Right atrium auricular region (tissue), 2 donors: ENCODE measurements at regions not wholly inside any gene's neighbourhood (a gene's known extent, or its start where the extent isn't known, plus 50 kb on each side); places are given as distances from the start of the nearest gene placed in this dataset.
"Not testable (repeated sequence)": the region's sequence is repeated elsewhere in the genome, so short reads cannot be mapped to it uniquely, and the experiment has no call there.

Source experiments
- DNase-seq: peaks from one replicate; pipeline ENCODE4 v3.0.0-alpha.2; 2019; ENCODE audit warnings: low spot score
- H3K27ac ChIP-seq, 2 donors: fragments of 200-600 bp; sonication (generic); 1 replicate in 1 of 2; 2 replicates in 1 of 2; pipeline ENCODE4 v1.5.1; 2016 to 2019
- H3K27me3 ChIP-seq, 2 donors: fragments of 200-600 bp; sonication (generic); one replicate each; pipeline versions ENCODE4 v1.5.1 to v1.6.0; 2017 to 2019
- H3K36me3 ChIP-seq: fragments of 200-600 bp; sonication (generic); one replicate; pipeline ENCODE4 v1.5.1; 2016
- H3K4me1 ChIP-seq, 2 donors: fragments of 200-600 bp; sonication (generic); one replicate each; pipeline versions ENCODE4 v1.5.1 to v1.6.0; 2017 to 2019
- H3K4me3 ChIP-seq, 2 donors: fragments of 200-600 bp; sonication (generic); 1 replicate in 1 of 2; 2 replicates in 1 of 2; pipeline ENCODE4 v1.5.1; 2017 to 2019; ENCODE audit warnings: mild to moderate bottlenecking in 1 of 2, moderate library complexity in 1 of 2
- H3K9me3 ChIP-seq, 2 donors: fragments of 200-600 bp; sonication (generic); one replicate each; pipeline ENCODE4 v1.5.1; 2019
- CTCF ChIP-seq, 2 donors: fragments of 200-600 bp; sonication (generic); IDR thresholded peaks; one replicate each; pipeline ENCODE4 v1.5.1; 2019; ENCODE audit warnings: antibody characterized with exemption in 2 of 2

DNA sequence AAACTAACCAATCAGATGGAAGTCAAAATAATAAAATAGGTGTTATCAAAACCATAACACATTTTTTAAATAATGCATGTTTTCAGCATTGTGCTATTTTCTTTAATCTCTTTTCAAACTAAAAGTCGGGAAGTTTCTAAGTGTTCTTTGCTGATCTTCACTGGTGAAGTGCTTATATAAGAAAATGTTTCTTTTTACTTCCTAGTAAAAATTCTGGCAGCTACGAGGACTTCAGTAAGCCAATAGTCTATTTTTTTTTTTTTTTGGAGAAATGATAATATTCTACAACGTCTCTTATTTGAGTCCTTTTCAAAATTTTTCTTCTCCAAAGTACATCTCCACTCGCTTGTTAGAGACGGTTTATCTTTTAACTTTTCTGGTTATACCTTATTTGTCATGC is 448.0 kb downstream of the SLC6A15 start:
- H3K36me3 ChIP-seq: no peaks in the 10 kb centered on the region

DNA sequence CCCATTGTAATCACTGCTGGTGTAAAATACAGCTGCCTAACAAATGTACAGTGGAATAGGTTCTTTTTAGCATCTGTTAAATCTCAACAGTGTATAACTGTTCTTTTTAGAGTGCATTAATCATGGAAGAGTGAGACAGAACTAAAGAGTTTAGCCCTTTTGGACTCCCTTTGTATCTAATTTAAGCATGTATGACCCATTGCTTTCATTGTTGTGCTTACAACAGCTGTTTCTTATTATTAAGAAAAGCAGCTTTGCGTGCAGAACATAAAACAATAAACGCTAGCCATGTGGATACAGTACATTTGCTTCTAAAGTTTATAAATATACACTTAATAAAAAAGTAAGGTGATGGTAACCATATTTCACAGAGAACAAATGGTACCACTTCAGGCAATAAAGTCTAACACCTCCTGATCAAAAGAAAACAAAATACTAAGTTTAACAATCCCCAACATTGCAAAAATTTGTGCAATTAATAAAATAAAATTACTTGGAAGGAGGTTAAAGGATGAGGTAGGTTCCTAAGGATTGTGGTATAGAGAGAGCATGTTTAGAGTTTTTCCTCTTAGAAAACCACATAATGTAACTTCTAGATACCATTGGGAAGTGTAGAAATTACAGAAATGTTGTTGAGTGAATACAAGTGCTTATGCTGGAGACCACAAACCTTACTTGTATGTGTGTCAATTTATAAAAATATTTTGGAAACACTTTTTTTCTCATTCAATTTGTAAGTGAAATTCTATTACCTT is 448.7 kb downstream of the SLC6A15 start:
- H3K36me3 ChIP-seq: no peaks in the 10 kb centered on the region
- no peak overlapping the region for H3K4me3 ChIP-seq
- H3K4me1 ChIP-seq: no peaks in the 10 kb centered on the region
- no peak overlapping the region for H3K27ac ChIP-seq
- DNase-seq: no peak
- H3K27me3 ChIP-seq: no peaks in the 10 kb centered on the region
- no peaks in the 10 kb centered on the region for H3K9me3 ChIP-seq
- no peak for TF ChIP-seq CTCF (IDR thresholded peaks at IDR 0.05)

More for the DNA sequence above, 448.0 kb downstream of the SLC6A15 start:
- no peak for TF ChIP-seq CTCF (IDR thresholded peaks at IDR 0.05)
- Histone ChIP-seq H3K27me3 (no peaks in the 10 kb centered on the region), H3K9me3 (no peaks in the 10 kb centered on the region), H3K4me3 (no peak overlapping the region), H3K27ac (no peak overlapping the region), H3K4me1 (no peaks in the 10 kb centered on the region)
- DNase-seq: no peak

GRCh38 chr12:84455598-84455997 is 457.0 kb downstream of the SLC6A15 start:
- H3K36me3 ChIP-seq: no peaks in the 10 kb centered on the region
- no peak for DNase-seq
- H3K4me1 ChIP-seq: no peaks in the 10 kb centered on the region
- H3K4me3 ChIP-seq: no peak overlapping the region
- no peaks in the 10 kb centered on the region for H3K27me3 ChIP-seq
- no peak overlapping the region for H3K27ac ChIP-seq
- TF ChIP-seq CTCF (IDR thresholded peaks at IDR 0.05): no peak
- H3K9me3 ChIP-seq: no peaks in the 10 kb centered on the region

GRCh38 chr12:84446478-84446877 is 466.1 kb downstream of the SLC6A15 start:
- DNase-seq, H3K36me3 ChIP-seq, H3K4me1 ChIP-seq, H3K9me3 ChIP-seq, H3K27ac ChIP-seq, H3K4me3 ChIP-seq, H3K27me3 ChIP-seq: not testable (repeated sequence)

- H3K4me3 ChIP-seq: no peak overlapping the region
- H3K36me3 ChIP-seq: no peaks in the 10 kb centered on the region
- no peak for DNase-seq
- H3K27me3 ChIP-seq: no peaks in the 10 kb centered on the region
- TF ChIP-seq CTCF (IDR thresholded peaks at IDR 0.05): no peak
- no peaks in the 10 kb centered on the region for H3K9me3 ChIP-seq
- no peak overlapping the region for H3K27ac ChIP-seq
- no peaks in the 10 kb centered on the region for H3K4me1 ChIP-seq
These were observed 476.5 kb downstream of the SLC6A15 start for GRCh38 chr12:84436134-84436533.

DNA sequence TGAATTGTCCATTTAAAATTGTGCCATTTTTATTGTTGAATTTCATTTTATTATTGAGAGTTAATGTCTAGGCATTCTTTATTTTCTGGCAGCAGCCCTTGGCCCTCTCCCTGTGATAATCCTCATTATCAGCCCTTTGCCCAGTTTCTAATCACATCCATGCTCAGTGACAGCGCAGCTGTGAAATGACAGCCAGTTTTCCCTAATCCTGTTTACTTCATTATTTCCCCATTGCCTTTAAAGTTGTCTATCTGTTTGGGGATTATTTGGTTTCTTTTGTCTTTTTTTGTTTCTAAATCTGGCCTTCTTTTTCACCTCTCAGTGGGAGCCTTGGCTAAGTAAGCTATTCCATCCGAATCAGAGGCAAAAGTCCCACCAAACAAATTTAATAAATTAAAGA is 476.9 kb downstream of the SLC6A15 start:
- Histone ChIP-seq H3K36me3 (no peaks in the 10 kb centered on the region), H3K27ac (no peak overlapping the region), H3K4me1 (no peaks in the 10 kb centered on the region), H3K4me3 (no peak overlapping the region), H3K9me3 (no peaks in the 10 kb centered on the region), H3K27me3 (no peaks in the 10 kb centered on the region)
- no peak for TF ChIP-seq CTCF (IDR thresholded peaks at IDR 0.05)
- no peak for DNase-seq
